Osteocyte (in vitro differentiated cells): ENCODE measurements at regions not wholly inside any gene's neighbourhood (a gene's known extent, or its start where the extent isn't known, plus 50 kb on each side); places are given as distances from the start of the nearest gene placed in this dataset.

Source experiments
- DNase-seq: peaks from one replicate; pipeline ENCODE4 v3.0.0; 2021; ENCODE audit warnings: mixed read lengths; ENCODE audit not compliant: unreplicated experiment; ENCODE audit errors: extremely low spot score
- H3K27ac Mint-ChIP-seq: one replicate; pipeline ENCODE4 v1.8.0; 2021; ENCODE audit warnings: mild to moderate bottlenecking, mixed read lengths; ENCODE audit not compliant: unreplicated experiment
- H3K27me3 Mint-ChIP-seq: one replicate; pipeline ENCODE4 v1.8.0; 2021; ENCODE audit warnings: mixed read lengths; ENCODE audit not compliant: unreplicated experiment
- H3K36me3 Mint-ChIP-seq: one replicate; pipeline ENCODE4 v1.8.0; 2021; ENCODE audit warnings: mixed read lengths; ENCODE audit not compliant: unreplicated experiment
- H3K4me1 Mint-ChIP-seq: one replicate; pipeline ENCODE4 v1.8.0; 2021; ENCODE audit warnings: mixed read lengths; ENCODE audit not compliant: unreplicated experiment
- H3K4me3 Mint-ChIP-seq: one replicate; pipeline ENCODE4 v1.8.0; 2021; ENCODE audit warnings: mild to moderate bottlenecking, moderate library complexity, mixed read lengths; ENCODE audit not compliant: unreplicated experiment
- H3K9me3 Mint-ChIP-seq: one replicate; pipeline ENCODE4 v1.8.0; 2021; ENCODE audit warnings: mixed read lengths; ENCODE audit not compliant: unreplicated experiment
- CTCF ChIP-seq: fragments of 200-600 bp; sonication (generic); IDR thresholded peaks from 2 replicates; pipeline ENCODE4 v1.5.0; 2021; ENCODE audit warnings: antibody characterized with exemption, mild to moderate bottlenecking, moderate library complexity

- H3K9me3 Mint-ChIP-seq: no peaks in the 10 kb centered on the region
- H3K27me3 Mint-ChIP-seq: peaks cover 2% of the 10 kb centered on the region
- no peak overlapping the region for H3K4me3 Mint-ChIP-seq
- no peak for DNase-seq
- no peaks in the 10 kb centered on the region for H3K36me3 Mint-ChIP-seq
- H3K27ac Mint-ChIP-seq: no peak overlapping the region
- no peak for TF ChIP-seq CTCF
- no peaks in the 10 kb centered on the region for H3K4me1 Mint-ChIP-seq
Measured at GRCh38 chr10:117427356-117427755, 52.1 kb upstream of the PDZD8 start.

- no peak overlapping the region for H3K4me3 Mint-ChIP-seq
- no peak overlapping the region for H3K27ac Mint-ChIP-seq
- no peak for TF ChIP-seq CTCF
- H3K4me1 Mint-ChIP-seq: no peaks in the 10 kb centered on the region
- no peaks in the 10 kb centered on the region for H3K9me3 Mint-ChIP-seq
- no peak for DNase-seq
- no peaks in the 10 kb centered on the region for H3K27me3 Mint-ChIP-seq
- H3K36me3 Mint-ChIP-seq: no peaks in the 10 kb centered on the region
Measured at GRCh38 chr10:117425974-117426566, 50.8 kb upstream of the PDZD8 start.

- Mint-ChIP-seq H3K27ac (no peak overlapping the region), H3K27me3 (no peaks in the 10 kb centered on the region), H3K4me3 (no peak overlapping the region), H3K36me3 (no peaks in the 10 kb centered on the region), H3K9me3 (no peaks in the 10 kb centered on the region), H3K4me1 (no peaks in the 10 kb centered on the region)
- TF ChIP-seq CTCF: no peak
- DNase-seq: no peak
Measured at GRCh38 chr10:117424883-117425649, 49.8 kb upstream of the PDZD8 start.
